ENCODE measurements at regions not wholly inside any gene's neighbourhood (a gene's known extent, or its start where the extent isn't known, plus 50 kb on each side); places are given as distances from the start of the nearest gene placed in this dataset.

GRCh38 chr9:72424131-72424530 is 59.1 kb upstream of the ZFAND5 start:
- H2AFZ ChIP-seq (ENCODE audit: low read length) = no peak overlapping the region
- ATAC-seq (no peak), FAIRE-seq (no peak), DNase-seq (ENCODE audit: low spot score) (no peak)
- intact Hi-C loops (cut with micrococcal nuclease; ENCODE audit: unreplicated experiment) = no loop called here
- BruUV-seq (replicated peaks) = no TSS peak
- no peak overlapping the region for H3K4me3 ChIP-seq (replicated peaks in 1 of 3; ENCODE audit: insufficient read depth in 1 of 3, low read depth in 2 of 3, low read length in 3 of 3)
- no peak overlapping the region for H3K27ac ChIP-seq (ENCODE audit: extremely low read length, insufficient read depth, low read length)
- H4K20me1 ChIP-seq (ENCODE audit: insufficient read depth, low read length) = no peaks in the 10 kb centered on the region
- no peaks in the 10 kb centered on the region for H3K27me3 ChIP-seq (ENCODE audit: control insufficient read depth in 1 of 2, insufficient read depth in 2 of 2, low read length in 2 of 2)
- ChIA-PET POLR2A (no interaction called here), CTCF (ENCODE audit: low intra/inter-chr PET ratio, low total read pairs) (no interaction called here)
- in situ Hi-C loops (cut with HindIII; ENCODE audit: extremely low pct_ligation_motif_present, low pct_unique_long_range_greater_than_20kb) = no loop called here
- H3K4me1 ChIP-seq (ENCODE audit: insufficient read depth, low read length) = no peaks in the 10 kb centered on the region
- H3K36me3 ChIP-seq (replicated peaks in 1 of 2; ENCODE audit: control insufficient read depth in 1 of 2, insufficient read depth in 2 of 2, low read length in 2 of 2) = no peaks in the 10 kb centered on the region
- no peak overlapping the region for H3K4me2 ChIP-seq (ENCODE audit: low read depth, low read length)
- no peaks in the 10 kb centered on the region for H3K79me2 ChIP-seq (ENCODE audit: insufficient read depth, low read length)
- H3K9me3 ChIP-seq (ENCODE audit: low read length) = no peaks in the 10 kb centered on the region
- no peak overlapping the region for H3K9ac ChIP-seq (ENCODE audit: insufficient read depth, low read depth, low read length)
- TF ChIP-seq NFE2L1 (CRISPR knock-in tag; IDR thresholded peaks at IDR 0.05; ENCODE audit: borderline replicate concordance) (no peak), CCAR2 (optimal IDR thresholded peaks at IDR 0.05; ENCODE audit: low read depth, low read length) (no peak), ZNF333 (CRISPR knock-in tag; IDR thresholded peaks at IDR 0.05; ENCODE audit: borderline replicate concordance) (no peak), RFX1 (IDR thresholded peaks at IDR 0.05) (no peak), ZNF569 (CRISPR knock-in tag; IDR thresholded peaks at IDR 0.05; ENCODE audit: borderline replicate concordance) (no peak), PHB2 (IDR thresholded peaks at IDR 0.05; ENCODE audit: partially characterized antibody) (no peak), XRCC5 (optimal IDR thresholded peaks at IDR 0.05; ENCODE audit: low read length) (no peak), ZC3H13 (CRISPR knock-in tag; IDR thresholded peaks at IDR 0.05) (no peak), MAFG (CRISPR knock-in tag; IDR thresholded peaks at IDR 0.05) (no peak), NCOA2 (CRISPR knock-in tag; IDR thresholded peaks at IDR 0.05) (no peak), MED8 (CRISPR knock-in tag; IDR thresholded peaks at IDR 0.05; ENCODE audit: insufficient replicate concordance) (no peak), ZMAT5 (CRISPR knock-in tag; IDR thresholded peaks at IDR 0.05; ENCODE audit: borderline replicate concordance, low read depth) (no peak)
- TF ChIP-seq, protein P1, sequence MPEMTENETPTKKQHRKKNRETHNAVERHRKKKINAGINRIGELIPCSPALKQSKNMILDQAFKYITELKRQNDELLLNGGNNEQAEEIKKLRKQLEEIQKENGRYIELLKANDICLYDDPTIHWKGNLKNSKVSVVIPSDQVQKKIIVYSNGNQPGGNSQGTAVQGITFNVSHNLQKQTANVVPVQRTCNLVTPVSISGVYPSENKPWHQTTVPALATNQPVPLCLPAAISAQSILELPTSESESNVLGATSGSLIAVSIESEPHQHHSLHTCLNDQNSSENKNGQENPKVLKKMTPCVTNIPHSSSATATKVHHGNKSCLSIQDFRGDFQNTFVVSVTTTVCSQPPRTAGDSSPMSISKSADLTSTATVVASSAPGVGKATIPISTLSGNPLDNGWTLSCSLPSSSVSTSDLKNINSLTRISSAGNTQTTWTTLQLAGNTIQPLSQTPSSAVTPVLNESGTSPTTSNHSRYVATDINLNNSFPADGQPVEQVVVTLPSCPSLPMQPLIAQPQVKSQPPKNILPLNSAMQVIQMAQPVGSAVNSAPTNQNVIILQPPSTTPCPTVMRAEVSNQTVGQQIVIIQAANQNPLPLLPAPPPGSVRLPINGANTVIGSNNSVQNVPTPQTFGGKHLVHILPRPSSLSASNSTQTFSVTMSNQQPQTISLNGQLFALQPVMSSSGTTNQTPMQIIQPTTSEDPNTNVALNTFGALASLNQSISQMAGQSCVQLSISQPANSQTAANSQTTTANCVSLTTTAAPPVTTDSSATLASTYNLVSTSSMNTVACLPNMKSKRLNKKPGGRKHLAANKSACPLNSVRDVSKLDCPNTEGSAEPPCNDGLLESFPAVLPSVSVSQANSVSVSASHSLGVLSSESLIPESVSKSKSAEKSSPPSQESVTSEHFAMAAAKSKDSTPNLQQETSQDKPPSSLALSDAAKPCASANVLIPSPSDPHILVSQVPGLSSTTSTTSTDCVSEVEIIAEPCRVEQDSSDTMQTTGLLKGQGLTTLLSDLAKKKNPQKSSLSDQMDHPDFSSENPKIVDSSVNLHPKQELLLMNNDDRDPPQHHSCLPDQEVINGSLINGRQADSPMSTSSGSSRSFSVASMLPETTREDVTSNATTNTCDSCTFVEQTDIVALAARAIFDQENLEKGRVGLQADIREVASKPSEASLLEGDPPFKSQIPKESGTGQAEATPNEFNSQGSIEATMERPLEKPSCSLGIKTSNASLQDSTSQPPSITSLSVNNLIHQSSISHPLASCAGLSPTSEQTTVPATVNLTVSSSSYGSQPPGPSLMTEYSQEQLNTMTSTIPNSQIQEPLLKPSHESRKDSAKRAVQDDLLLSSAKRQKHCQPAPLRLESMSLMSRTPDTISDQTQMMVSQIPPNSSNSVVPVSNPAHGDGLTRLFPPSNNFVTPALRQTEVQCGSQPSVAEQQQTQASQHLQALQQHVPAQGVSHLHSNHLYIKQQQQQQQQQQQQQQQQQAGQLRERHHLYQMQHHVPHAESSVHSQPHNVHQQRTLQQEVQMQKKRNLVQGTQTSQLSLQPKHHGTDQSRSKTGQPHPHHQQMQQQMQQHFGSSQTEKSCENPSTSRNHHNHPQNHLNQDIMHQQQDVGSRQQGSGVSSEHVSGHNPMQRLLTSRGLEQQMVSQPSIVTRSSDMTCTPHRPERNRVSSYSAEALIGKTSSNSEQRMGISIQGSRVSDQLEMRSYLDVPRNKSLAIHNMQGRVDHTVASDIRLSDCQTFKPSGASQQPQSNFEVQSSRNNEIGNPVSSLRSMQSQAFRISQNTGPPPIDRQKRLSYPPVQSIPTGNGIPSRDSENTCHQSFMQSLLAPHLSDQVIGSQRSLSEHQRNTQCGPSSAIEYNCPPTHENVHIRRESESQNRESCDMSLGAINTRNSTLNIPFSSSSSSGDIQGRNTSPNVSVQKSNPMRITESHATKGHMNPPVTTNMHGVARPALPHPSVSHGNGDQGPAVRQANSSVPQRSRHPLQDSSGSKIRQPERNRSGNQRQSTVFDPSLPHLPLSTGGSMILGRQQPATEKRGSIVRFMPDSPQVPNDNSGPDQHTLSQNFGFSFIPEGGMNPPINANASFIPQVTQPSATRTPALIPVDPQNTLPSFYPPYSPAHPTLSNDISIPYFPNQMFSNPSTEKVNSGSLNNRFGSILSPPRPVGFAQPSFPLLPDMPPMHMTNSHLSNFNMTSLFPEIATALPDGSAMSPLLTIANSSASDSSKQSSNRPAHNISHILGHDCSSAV (CRISPR knock-in tag; IDR thresholded peaks at IDR 0.05; ENCODE audit: borderline replicate concordance) = no peak
- TF ChIP-seq, protein P2, sequence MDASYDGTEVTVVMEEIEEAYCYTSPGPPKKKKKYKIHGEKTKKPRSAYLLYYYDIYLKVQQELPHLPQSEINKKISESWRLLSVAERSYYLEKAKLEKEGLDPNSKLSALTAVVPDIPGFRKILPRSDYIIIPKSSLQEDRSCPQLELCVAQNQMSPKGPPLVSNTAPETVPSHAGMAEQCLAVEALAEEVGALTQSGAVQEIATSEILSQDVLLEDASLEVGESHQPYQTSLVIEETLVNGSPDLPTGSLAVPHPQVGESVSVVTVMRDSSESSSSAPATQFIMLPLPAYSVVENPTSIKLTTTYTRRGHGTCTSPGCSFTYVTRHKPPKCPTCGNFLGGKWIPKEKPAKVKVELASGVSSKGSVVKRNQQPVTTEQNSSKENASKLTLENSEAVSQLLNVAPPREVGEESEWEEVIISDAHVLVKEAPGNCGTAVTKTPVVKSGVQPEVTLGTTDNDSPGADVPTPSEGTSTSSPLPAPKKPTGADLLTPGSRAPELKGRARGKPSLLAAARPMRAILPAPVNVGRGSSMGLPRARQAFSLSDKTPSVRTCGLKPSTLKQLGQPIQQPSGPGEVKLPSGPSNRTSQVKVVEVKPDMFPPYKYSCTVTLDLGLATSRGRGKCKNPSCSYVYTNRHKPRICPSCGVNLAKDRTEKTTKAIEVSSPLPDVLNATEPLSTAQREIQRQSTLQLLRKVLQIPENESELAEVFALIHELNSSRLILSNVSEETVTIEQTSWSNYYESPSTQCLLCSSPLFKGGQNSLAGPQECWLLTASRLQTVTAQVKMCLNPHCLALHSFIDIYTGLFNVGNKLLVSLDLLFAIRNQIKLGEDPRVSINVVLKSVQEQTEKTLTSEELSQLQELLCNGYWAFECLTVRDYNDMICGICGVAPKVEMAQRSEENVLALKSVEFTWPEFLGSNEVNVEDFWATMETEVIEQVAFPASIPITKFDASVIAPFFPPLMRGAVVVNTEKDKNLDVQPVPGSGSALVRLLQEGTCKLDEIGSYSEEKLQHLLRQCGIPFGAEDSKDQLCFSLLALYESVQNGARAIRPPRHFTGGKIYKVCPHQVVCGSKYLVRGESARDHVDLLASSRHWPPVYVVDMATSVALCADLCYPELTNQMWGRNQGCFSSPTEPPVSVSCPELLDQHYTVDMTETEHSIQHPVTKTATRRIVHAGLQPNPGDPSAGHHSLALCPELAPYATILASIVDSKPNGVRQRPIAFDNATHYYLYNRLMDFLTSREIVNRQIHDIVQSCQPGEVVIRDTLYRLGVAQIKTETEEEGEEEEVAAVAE (CRISPR knock-in tag; IDR thresholded peaks at IDR 0.05; ENCODE audit: borderline replicate concordance) = no peak
